ENCODE measurements at regions not wholly inside any gene's neighbourhood (a gene's known extent, or its start where the extent isn't known, plus 50 kb on each side); places are given as distances from the start of the nearest gene placed in this dataset.
"Not testable (repeated sequence)": the region's sequence is repeated elsewhere in the genome, so short reads cannot be mapped to it uniquely, and the experiment has no call there.

- DNase-seq (no peak), ATAC-seq (no peak)
Observed at GRCh38 chr17:77548967-77549366, 408.2 kb downstream of the SEC14L1 start.

DNA sequence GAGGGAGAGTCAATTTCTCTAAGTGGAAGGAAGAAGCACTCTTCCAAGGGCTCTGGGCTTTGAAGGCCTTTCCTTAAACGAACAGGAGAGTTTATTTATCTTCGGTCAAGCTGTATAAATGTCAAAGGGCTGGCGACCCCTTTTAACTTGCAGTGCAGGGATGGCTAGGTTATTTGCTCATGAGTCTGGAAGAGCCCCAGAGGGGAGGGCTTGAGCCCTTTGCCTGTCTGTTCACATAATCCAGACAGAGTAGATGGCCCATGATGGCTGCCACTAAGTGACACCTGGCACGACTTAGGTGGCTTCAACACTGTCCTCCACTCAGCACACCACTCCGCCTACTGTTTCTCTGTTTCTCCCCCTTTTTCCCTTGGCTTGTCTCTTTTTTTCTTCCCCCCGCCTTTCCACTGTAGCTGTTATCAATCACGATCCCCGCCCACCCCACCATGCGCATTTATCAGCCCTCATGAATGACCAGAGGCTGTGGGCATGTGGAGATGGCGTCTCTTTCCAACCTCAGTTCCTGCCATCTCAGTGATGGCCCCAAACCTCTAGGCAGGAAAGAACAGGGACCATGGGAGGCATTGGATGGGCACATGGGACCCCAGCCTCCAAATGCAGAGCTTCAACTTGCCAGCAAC is 408.7 kb upstream of the TNRC6C start:
- ATAC-seq, result no peak
- no peak for DNase-seq

- ATAC-seq (no peak), DNase-seq (no peak)
Observed at GRCh38 chr17:77553459-77554066, 404.9 kb upstream of the TNRC6C start.

GRCh38 chr17:77555121-77555591 is 403.3 kb upstream of the TNRC6C start:
- no peak for DNase-seq
- ATAC-seq, result no peak

- DNase-seq (no peak), ATAC-seq (no peak)
Observed at GRCh38 chr17:77555741-77556291, 402.7 kb upstream of the TNRC6C start.

- no peak for DNase-seq
- ATAC-seq, result no peak
Observed at GRCh38 chr17:77556383-77557061, 402.0 kb upstream of the TNRC6C start.

GRCh38 chr17:77558846-77559626 is 399.5 kb upstream of the TNRC6C start:
- ATAC-seq (peak; percentile 30), DNase-seq (no peak)

- DNase-seq (no peak), ATAC-seq (no peak)
Observed at GRCh38 chr17:77560381-77560780, 398.1 kb upstream of the TNRC6C start.

DNA sequence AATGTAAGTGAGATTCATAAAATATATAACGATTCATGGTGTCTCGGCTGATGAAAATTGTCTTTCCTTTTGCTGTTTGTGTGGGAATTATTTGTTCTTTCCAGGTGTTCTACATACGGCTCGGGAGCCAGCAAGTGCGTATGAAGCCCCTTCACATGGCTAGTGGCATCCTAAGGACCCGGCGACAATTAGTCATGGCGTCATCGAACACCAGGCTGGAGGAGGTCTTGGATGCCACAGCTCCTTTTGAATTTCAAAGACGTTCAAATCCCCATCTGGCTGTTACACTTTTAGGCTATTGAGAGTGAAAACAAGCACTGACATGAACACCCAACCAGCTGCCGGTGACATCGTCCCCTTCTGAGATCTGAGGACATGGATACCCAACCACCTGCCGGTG is 397.7 kb upstream of the TNRC6C start:
- no peak for ATAC-seq

GRCh38 chr17:77562361-77562760 is 396.1 kb upstream of the TNRC6C start:
- DNase-seq, result not testable (repeated sequence)

More for the DNA sequence above, 397.7 kb upstream of the TNRC6C start:
- DNase-seq, result no peak

GRCh38 chr17:77563439-77564102 is 394.9 kb upstream of the TNRC6C start:
- no peak for ATAC-seq
- no peak for DNase-seq

More at GRCh38 chr17:77562361-77562760, 396.1 kb upstream of the TNRC6C start:
- ATAC-seq, result not testable (repeated sequence)

DNA sequence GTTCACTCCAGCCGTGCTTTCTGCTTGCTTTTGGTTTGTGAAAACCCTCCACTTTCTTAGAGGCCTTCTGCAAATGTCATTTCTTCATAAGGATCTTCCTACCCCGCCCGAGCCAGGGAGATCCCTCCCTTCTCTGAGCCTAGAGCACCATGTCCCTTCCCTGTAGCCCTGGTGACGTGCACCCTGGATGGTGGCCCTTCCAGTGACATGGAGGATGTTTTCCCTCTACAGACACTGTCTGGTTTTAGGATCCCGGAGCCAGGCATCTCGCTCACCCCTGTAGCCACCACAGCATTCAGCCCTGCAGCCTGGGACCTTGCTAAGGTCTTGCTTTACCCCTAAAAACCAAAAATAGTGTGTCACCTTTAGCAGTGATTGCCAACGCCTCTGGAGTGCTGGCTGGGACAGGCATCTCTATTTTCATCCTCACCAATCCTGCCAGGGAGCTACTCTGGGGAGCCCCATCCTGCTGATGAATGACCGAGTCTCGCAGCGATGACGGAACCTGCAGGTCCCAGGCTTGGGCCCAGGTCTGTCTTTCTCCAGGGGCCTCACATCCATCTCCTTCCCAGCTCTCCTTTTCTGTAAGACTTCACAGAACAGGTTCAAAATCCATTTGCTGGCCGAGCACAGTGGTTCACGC is 394.1 kb upstream of the TNRC6C start:
- no peak for ATAC-seq
- DNase-seq, result no peak

DNA sequence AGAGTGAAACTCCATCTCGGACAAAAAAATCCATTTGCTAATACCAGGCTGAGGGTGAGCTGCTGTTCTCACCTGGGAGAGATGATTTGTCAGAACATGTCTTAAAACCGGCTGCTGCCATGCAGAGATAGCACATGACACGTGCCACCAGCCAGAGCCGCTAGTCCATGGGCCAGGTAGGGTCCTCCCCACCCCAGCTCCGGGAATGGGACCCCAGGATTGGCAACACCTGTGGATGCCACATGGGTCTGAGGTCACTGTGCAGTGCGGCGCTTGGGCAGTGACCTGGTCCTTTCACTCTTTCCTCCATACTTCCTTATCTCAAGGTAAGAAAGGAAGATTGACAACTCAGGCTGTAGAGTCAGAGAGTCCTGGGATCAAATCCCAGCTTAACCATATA is 393.3 kb upstream of the TNRC6C start:
- ATAC-seq (no peak), DNase-seq (no peak)

GRCh38 chr17:77566151-77566550 is 392.4 kb upstream of the TNRC6C start:
- DNase-seq, result no peak
- ATAC-seq, result no peak

GRCh38 chr17:77566566-77567138 is 391.9 kb upstream of the TNRC6C start:
- ATAC-seq (no peak), DNase-seq (no peak)

DNA sequence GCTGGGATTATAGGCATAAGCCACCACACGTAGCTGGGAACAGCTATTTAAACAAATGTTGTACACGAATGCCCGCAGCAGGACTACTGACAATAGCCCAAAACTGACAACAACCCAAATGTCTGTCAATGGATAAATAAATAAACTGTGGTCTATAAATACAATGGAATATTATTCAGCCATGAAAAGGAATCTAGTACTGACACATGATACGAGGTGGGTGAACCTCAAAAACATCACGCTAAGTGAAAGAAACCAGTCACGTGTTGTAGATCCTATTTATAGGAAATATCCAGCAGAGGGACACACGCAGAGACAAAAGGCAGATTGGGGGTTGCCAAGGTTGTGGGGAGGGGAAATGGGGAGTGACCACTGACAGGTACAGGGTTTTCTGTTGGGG is 390.0 kb upstream of the TNRC6C start:
- no peak for ATAC-seq
- no peak for DNase-seq

DNA sequence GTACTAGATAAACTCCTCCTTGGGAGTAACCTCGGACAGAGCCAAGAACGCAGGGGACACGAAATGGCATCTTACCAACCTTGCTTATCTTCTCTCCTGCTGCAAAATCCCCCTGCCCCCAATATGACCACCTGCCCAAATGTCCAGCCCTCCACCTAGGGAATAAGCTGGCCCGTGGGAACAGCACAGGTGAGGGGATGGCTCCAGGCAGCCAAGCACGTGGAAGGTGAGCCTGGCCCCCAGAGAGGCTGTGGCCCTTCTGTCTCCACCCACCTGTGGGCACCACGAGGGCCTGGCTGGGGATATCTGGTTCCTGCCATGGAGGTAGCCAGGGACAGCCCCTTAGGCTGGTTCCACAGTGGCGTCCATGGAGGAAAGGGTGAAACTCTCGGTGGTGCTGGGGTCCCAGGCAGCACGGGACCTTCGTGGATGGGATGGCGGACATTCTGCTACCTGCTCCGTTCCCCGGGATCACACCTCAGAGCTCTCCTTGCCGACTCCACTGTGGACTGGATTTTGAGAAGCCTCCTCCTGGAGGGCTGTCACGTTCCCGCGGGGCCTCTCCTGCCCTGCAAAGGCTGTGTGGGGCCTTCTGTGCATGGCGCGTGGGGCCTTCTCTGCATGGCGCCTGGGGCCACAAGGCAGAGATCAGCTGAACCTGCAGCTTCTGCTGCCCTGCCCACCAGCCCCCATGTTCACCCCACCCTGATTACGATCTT is 388.5 kb upstream of the TNRC6C start:
- no peak for ATAC-seq
- DNase-seq, result no peak

DNA sequence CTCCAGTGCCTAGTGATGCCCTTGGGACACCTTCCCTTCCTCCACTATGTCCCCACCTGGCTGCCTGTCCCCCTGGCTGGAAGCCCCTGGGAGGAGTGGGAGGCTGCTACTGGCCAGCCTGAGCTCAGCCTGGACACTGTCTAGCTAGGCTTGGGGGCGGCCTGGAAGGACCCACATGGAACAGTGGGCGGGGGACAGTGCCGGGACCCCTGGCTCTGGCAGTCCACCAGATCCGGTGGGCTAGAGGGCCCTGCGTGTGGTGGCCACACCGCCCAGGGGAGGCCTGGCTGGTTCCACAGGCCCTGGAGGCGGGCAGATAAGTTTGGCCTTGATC is 388.0 kb upstream of the TNRC6C start:
- ATAC-seq, result no peak
- no peak for DNase-seq

DNA sequence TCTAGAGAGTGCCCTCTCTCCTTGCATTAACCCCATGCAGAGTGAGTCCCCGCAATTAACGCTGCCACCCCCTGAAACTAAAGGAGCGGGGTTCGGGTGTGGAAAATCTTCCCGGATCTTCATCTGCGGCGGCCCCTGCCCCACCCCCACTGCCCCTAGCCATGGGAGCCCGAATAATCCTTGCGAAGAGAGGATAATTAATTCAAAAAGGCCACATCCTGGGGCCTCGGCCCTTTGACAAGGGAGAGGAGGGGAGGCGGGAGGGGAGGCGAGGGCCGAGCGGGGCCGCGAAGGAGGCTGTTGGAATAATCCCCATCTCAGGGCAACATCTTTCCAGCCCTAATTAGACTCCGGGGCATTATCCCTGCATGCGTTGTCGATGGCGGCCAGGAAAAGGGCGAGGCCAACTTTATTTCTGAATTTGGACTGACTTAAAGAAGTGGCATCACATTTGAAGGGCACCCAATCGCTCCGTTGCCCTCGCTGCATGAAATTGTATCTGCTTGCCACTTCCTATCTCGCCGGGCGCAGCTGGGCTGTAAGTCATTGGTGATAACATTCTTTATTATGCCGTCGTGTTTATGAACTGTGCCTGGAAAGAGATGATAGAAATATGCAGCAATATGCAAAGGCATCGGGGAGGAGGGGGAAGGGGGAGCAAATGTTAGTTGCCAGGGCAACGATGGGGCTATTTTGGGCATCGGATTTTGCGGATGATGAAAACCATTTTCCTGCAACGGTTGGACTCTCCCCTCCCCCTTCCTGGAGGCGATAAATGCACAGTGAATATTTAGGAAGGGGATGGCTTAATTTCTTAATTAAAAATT is 387.1 kb upstream of the TNRC6C start:
- no peak for ATAC-seq
- peak; percentile 18 for DNase-seq

All from stimulated activated naive CD8-positive, alpha-beta T cell treated with anti-CD3 and anti-CD28 coated beads, Interleukin-15, Interleukin-2, amounts not matched to agents 100 U/mL and 50 U/mL, for 24 hours (primary cell).